ENCODE measurements at regions not wholly inside any gene's neighbourhood (a gene's known extent, or its start where the extent isn't known, plus 50 kb on each side); places are given as distances from the start of the nearest gene placed in this dataset.

DNA sequence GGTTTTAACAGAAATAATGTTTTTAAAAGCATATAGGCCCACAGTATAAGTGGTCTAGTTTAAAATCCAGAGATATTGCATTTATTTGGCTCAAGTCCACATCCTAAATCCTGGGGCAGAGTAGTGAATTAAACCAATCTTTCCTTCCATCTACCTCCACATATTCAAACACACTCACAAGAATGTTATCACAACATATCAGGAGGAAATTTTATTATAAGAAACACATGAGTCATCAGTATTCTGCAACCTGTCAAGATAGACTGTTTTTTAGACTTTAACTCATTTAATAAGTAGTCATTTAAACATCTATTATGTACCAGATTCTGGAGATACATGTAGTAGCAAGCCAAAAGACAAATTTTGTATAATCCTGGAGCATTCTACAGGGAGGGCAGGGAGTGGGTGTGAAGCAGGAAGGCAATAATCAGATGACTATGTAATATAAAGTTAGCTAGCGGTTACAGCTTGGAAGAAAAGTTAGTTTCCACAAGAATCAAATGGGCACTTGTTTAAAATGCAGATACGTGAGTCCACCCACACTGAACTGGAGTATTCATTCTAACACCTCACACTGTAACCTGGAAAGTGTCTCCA, 187.3 kb upstream of the PIK3R1 start:
- TF ChIP-seq, protein P1, sequence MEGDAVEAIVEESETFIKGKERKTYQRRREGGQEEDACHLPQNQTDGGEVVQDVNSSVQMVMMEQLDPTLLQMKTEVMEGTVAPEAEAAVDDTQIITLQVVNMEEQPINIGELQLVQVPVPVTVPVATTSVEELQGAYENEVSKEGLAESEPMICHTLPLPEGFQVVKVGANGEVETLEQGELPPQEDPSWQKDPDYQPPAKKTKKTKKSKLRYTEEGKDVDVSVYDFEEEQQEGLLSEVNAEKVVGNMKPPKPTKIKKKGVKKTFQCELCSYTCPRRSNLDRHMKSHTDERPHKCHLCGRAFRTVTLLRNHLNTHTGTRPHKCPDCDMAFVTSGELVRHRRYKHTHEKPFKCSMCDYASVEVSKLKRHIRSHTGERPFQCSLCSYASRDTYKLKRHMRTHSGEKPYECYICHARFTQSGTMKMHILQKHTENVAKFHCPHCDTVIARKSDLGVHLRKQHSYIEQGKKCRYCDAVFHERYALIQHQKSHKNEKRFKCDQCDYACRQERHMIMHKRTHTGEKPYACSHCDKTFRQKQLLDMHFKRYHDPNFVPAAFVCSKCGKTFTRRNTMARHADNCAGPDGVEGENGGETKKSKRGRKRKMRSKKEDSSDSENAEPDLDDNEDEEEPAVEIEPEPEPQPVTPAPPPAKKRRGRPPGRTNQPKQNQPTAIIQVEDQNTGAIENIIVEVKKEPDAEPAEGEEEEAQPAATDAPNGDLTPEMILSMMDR (IDR thresholded peaks at IDR 0.05): no peak
- TF ChIP-seq POLR2A (IDR thresholded peaks at IDR 0.05): no peak
